HG03159 (cell line): ENCODE measurements at regions not wholly inside any gene's neighbourhood (a gene's known extent, or its start where the extent isn't known, plus 50 kb on each side); places are given as distances from the start of the nearest gene placed in this dataset.
"Not testable (repeated sequence)": the region's sequence is repeated elsewhere in the genome, so short reads cannot be mapped to it uniquely, and the experiment has no call there.

Experiments used
- ATAC-seq: cut with Tn5 transposase; IDR thresholded peaks from one replicate; pipeline ENCODE4 v1.9.1; 2021; ENCODE audit warnings: mild to moderate bottlenecking, moderate library complexity; ENCODE audit not compliant: unreplicated experiment

DNA sequence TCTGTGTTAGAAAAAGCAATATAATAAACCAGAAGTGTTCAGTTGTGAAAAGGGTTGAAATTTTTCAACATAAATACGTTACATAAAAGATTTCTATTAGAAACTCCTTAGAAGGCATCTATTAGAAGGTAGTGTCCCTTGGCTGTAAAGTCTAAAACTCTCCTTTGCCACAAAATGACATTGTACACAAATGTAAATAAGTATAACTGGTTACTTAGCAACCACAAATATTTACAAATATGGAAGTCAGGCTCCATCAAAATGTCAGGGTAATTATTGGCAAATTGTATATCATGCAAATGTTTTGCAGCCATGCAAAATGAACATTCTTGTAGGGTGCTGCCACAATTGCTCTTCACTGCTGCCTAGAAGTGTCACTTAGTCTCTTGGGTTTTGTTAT, 419.1 kb upstream of the CDIN1 start:
- no peak for ATAC-seq

DNA sequence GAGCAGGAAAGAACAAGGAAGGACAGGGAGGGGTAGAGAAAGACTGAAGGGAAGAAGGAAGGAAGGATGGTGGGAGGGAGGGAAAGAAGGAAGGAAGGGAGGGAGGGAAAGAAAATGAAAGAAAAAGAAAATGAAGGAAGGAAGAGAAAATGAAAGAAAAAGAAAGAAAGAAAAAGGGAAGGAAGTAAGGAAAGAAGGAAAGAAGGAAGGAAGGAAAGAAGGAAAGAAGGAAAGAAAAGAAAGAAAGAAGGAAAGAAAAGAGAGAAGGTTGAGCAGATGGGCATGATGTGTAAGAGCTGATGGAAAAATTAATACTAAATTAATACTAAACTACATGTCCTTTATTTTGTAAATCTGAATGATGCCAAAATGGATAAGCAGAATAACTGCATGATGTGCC, 418.3 kb upstream of the CDIN1 start:
- no peak for ATAC-seq

DNA sequence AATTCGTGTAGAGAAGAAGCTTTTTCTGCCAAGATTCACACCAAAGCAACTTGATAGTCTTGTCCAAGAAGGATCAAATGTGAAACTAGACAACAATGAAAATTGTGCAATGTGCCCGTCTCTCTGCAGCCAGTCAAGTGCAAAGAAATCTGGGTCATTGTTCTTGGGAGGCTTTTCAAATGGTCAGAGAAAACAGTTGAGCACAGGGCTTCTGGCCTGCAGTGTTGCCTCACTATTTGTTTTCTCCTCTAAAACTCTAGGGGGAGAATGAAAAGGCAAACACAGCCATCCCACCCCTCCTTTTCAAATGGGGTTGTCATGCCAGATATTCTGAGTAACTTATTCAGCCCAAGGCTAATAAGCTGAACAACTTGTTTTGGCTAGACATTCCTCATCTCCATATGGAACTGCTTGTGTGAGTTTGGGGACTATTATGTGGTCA, 417.6 kb upstream of the CDIN1 start:
- ATAC-seq: no peak

DNA sequence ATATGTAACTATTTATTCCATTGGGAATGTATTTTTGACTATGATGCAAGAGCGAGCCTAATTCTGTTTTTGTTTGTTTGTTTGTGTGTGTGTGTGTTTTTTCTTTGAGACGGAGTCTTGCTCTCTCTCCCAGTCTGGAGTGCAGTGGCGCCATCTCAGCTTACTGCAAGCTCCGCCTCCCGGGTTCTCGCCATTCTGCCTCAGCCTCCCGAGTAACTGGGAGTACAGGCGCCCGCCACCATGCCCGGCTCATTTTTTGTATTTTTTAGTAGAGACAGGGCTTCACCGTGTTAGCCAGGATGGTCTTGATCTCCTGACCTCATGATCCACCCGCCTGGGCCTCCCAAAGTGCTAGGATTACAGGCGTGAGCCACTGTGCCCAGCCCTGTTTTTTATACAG, 415.4 kb upstream of the CDIN1 start:
- ATAC-seq: not testable (repeated sequence)

DNA sequence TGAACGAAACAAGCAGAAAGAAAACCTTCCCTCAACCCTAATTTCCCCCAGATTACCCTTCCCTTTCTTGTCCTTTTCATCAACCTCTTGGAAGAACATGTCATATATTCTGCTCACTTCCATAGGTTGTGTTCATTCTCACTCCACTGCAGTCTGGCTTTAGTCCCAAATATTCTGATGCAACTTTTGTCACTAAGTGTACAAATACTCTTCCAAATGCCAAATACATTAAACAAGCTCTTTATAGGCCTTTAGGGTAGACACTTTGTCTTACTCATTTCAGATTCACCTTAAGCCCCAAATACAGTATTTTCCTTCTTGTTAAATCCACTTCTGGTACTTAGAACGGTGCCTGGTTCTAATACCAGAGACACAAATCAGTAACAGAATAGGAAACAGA, 406.5 kb upstream of the CDIN1 start:
- no peak for ATAC-seq

DNA sequence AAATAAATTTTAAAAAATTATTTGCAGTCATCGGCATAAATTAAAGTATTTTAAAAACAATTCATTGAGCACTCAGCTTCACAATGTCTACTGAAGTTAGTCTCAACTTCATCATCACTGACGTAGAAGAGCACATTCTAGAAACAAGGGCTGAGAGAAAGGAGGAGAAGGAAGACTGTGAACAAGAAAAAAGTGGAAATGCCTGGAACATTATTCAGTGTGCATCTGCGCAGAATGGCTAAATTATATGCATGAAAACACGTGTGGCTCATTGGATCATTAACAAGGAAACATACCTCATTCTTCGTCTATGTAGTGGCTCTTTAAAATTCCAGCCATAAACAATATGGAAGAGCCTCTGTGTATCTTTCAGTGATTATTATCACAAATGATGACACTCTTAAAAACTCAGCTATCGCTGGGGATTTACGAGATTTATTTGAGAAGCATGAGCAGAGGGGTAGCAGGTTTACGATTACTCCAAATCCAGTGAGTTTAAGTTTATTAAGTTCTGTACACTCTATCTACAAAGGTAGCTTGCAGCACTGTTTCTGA, 404.2 kb upstream of the CDIN1 start:
- no peak for ATAC-seq

DNA sequence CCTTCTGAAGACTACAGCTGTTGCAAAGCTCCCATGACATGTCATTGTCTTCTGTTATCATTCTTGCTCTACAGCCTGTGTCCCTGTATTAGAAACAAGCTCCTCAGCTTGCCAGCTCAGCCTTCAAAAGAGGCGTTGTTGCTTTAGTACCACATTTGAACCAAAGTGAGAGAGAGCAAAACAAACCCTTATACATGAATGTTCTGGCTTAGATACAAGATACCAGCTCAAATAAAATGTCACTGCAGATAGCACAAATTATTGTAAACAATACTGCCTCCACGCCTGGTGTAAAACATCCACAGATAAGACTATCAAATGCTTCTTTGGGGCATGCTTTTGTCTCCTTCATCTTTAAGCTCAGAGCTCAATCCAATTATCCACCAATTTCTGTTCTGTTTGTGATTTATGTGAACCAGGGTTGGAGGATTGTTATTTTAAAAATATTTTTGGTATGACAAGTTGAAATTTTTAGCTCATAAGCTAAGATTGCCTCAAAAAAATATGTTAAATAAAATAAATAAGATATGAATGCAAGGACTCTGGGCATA, 403.6 kb upstream of the CDIN1 start:
- ATAC-seq: no peak

DNA sequence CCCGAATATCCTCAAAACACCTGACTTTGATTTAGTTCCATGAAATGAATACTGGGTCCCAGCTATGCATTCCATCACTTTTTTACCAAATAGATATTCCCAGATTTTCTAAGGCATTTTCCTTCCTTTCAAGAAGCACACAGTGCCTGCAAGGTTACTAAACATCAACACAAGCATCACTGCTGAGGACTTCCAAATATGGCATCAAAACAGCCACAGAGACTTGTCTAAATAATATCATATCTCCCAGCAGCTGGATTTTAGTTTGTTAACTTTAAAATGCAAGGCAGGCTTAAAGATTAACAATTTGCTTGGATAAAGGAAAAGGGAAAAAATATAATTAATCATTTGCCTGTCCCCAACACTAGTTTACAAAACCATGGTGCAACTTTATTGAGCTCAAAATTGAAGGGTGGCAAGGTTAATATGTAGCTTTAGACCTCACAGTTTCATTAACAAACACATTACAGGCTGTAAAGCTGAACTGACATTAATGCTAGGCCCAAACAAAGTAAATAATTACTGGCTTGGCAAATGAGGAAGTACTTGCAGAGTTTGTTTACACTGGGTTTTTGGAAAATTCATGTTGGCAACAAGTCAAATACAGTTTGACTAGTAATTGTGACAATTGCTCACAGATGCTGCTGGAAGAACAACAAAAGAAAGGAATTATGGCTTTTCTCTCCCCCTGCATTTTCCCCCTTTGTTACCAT, 401.7 kb upstream of the CDIN1 start:
- ATAC-seq: no peak

DNA sequence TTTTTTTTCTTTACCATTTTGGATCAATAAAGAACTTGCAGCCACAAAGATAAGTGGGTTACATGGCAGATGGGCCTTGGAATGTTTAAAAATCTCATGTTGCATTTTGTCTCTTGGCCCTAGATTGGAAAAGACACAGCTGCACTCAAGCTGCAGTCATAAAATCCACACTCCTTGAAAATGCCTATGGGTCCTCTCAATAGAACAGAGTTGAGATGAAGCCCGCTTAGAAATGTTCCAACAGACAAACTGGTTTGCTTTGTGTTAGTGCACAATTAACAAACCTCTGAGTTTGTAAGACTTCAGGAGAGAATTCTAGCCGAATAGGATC, 401.2 kb upstream of the CDIN1 start:
- no peak for ATAC-seq

DNA sequence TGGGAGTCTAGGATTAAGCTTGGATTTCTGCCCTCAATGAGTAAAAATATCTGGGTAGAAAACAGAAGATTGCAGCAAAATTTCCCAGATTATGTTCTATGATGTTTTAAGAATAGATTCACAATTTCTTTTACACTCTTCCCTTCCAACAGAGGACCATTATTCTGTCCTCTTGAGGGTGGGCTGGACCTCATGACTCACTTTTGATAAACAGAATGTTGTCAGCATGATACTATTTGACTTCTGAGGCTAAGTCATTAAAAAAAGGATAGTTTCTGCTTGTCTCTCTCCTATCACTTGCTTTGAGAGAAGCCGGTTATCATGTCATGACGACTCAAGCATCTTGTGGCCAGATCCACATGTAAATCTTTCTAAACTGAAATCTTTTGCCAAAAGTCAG, 396.2 kb upstream of the CDIN1 start:
- no peak for ATAC-seq

DNA sequence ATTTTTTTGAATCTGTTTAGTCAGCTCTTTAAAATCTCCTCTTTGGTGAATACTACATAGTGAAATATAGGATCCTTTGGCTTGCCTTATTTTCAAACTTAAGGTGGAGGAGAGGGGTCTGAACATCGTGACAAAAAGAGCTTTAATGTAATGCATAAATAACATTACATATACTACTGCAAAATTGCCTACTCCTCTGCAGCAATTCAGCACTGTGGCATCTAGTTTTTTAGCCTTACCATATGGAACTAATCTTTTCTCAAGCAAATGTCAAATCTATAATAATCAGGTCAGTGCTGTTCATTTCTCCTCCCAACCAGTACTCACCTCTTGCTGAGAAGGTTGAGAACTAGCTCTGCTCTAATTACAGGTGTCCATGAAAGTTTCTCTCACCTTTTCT, 394.0 kb upstream of the CDIN1 start:
- ATAC-seq: no peak

DNA sequence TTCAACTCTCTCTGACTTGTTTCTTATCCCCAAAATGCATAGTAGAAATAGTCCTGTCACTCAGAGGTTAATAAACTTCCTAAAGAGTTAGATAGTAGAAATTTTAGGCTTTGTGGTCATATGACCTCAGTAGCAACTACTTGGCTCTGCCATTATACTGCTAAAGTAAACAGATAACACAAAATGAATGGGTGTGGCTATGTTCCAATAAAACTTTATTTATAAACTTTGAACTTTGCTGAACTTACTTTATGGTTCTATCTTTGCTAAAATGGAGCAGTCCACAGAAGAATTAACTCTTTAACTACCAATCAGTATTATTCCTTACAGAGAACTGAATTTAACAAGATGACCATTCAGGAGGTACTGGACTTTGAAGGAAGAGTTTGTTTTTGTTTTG, 393.6 kb upstream of the CDIN1 start:
- no peak for ATAC-seq

DNA sequence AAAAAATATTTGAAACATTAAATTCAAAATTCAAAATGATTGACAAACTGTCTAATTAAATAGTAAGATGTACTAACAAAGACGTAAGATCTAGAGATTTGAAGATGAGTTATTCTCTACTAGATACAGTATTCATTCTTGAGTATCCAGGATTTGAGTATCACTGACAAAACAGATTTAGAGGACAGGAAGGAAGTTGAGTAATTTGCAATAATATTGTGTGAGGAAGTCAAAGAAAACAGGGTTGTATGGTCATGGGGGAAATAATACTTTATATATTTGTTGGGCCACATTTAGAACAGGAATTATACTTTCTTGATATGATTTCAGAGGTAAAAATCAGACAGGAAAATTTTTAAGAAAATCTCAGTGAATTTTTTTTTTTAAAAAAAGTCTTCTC, 393.1 kb upstream of the CDIN1 start:
- ATAC-seq: no peak

DNA sequence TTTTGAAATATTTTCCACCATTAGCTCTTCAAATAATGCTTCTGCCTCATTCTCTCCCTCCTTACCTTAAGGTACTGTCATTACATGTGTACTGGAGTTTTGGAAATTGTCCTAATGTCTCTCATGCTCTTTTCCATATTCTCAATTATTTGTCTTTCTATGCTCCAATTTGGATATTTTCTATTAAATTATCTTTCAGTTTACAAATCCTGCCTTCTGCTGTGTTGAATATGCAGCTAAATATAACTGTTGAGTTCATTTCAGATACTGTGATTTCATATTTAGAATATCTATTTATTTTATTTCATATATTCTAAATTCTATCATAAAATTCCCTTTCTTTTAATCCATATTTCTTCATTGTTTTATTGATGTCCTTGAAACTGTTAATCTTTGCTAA, 388.0 kb upstream of the CDIN1 start:
- ATAC-seq: no peak

DNA sequence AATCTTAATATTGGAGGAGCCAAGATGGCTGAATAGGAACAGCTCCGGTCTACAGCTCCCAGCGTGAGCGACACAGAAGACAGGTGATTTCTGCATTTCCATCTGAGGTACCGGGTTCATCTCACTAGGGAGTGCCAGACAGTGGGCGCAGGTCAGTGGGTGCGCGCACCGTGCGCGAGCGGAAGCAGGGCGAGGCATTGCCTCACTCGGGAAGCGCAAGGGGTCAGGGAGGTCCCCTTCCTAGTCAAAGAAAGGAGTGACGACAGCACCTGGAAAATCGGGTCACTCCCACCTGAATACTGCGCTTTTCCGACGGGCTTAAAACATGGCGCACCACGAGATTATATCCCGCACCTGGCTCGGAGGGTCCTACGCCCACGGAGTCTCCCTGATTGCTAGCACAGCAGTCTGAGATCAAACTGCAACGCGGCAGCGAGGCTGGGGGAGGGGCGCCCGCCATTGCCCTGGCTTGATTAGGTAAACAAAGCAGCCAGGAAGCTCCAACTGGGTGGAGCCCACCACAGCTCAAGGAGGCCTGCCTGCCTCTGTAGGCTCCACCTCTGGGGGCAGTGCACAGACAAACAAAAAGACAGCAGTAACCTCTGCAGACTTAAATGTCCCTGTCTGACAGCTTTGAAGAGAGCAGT, 383.9 kb upstream of the CDIN1 start:
- ATAC-seq: not testable (repeated sequence)

DNA sequence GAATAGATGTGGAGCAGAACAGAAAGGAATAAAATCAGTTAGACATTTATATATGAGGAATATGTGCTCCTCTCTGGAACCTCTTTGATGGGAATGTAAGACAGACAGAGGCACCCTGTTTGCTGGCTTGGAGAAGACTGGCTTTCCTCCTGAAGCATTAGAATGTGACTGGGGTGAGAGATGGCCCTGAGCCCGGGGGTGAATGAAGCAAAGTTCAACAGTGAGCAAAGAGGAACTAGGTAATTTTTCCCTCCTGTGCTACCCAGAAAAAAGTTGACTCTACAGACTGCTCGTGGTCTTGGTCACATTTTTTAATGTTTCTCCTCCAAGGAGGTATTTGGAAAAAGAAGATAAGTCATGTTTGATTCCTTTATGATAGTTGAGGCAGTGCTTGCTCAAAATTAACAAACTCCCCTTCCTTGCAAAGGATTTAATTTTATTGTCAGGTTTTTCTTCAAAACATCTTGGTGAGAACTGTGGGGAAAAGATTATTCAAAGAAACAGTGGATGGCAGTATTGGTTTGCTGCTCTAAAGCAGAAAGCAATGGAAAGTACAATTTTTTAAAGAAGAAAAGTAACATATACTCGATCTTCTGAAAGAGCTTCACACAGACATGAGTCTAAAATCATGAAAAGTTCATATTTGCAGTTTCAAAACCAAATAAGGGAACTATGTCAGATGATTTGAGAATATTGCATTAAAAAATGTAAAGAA, 370.4 kb upstream of the CDIN1 start:
- ATAC-seq: no peak

DNA sequence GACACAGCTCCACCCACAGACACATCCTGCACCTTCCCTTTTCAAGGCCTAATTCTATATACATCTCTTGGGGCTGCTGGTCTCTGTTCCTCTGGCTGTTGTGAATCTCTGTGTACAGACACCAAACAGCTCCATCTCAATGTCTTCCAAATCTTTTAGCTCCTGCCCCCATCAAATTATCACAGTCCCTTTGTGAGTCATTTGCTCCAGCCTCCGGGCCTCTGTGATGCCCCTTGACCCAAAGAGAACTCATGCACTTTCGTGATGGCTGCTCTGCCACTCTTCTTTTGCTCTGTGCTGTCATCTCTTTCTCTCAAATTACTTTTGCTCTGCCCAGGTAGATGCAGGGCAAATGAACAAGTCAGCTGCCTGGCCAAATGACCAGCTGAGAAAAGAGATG, 369.0 kb upstream of the CDIN1 start:
- no peak for ATAC-seq

DNA sequence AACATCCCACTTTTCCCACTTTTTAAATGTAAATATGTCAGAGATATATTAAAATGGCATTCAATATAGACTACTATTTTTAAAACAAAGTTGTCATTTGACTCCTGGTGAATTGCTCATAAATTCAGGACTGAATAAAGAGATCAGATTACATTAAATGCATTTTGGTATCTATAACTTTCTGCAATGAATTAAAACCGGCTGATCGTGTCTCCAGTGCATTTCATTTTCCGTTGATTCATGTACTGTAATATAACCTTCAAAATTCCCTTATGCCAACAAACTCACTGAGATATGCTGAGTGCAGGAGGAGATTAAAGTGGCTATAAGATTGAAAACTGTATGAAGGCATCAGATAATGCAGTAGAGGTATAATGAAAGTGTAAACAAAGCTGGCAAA, 361.1 kb upstream of the CDIN1 start:
- ATAC-seq: no peak

DNA sequence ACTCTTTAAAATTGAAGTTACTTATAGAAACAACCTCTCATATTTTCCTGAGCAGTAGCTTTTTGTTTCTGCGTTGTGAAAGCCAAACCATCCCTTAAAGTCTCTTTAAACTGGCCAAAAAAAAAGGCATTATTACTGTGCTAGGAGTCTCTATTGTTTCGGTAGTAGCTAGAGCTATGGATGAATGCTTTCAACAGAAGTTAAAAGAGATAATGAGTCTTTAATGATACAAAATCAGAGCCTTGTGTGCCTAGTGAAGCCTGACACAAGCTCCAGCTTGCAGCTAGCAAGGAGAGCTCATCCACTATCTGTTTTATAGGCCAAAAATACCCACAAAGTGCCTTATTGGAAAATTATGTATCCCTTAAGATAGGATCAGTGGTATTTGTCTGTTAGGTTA, 360.4 kb upstream of the CDIN1 start:
- no peak for ATAC-seq

DNA sequence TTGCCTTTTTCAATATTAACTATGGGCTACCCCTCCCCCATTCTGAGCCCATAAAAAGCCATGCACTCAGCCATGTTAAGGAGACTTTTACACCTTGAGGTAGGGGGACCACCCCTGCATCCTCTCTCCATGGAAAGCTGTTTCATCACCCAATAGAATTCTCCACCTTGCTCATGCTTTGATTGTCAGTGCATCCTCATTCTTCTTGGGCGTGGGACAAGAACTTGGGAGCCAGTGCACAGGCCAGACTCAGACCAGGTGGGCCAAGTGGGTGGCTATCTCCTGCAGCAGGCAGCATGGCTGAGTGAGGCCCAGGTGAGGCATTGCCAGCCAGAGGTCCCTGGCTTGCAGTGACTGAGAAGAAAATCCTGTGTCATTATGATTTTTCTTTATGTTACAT, 357.4 kb upstream of the CDIN1 start:
- ATAC-seq: no peak

DNA sequence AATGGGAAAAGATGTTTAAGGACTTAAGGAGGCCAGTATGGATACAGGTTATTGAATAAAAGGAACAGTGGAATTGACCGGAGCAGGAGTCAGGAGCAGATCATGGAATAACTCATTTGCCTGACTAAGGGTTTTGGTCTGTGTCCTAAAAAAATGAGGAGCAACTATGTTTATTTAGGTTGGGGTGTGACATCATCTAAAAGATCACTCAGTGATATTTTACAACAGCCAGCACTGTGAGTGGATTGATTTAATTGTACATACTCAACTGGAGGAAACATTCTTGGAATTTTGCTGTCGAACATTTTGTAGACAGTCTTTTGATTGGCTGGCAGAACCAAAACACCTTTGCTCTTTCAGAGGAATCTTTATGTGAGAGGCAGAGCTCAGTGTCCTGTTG, 348.6 kb upstream of the CDIN1 start:
- ATAC-seq: no peak

DNA sequence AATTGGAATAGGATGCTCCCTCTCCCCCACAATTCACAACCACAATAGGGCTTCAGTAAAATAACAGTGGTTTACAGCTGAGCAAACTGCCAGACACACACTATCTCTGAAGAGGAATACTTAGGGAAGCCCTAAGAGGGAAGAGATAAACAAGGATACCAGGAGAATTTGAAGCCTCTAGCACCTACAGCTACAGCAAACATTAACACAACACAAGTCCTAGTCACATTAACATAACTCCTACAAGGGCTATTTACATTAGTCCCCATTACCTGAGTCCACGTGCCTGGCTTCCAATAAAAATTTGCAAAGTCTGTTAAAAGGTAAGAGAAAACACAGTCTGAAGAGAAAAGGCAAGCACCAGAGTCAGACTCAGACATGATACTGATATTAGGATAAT, 346.9 kb upstream of the CDIN1 start:
- no peak for ATAC-seq
